ENCODE measurements at regions not wholly inside any gene's neighbourhood (a gene's known extent, or its start where the extent isn't known, plus 50 kb on each side); places are given as distances from the start of the nearest gene placed in this dataset.

DNA sequence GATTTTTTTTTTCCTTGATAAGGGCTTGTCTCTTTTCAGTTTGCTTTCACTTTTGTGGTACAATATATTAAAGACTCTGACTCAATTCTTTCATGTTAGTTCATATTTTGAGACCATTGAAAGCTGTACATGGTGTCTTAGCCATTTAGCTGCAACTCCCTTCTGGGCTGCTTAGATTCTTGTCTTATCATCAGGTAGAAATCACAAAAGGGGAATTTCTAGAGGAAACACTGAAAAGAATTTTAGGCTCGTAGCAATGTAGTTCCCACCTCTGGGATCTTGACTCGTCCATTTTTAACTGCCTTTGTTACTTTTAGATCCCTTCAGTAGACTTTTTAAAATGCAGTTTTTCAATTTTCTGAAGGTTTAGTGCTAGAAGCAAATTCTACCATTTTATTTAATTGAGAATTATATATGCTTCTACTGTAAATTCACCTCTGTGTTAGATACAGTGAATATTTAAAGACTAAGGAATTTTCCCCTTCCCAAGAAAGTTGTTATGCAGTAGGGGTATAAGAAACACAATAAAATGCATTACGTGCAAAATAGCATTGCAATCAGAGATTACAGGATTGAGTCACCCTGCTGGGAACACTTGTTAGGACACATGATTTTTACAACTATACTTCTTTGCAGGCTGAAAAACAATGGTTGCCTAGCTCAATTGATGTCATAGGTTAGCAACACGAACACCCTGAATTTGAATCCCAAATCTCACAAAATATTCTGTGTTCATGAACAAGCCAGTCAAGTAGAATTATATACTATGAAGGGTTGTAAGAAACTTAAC is 772.7 kb downstream of the PDCD6IP start:
- TF ChIP-seq SP1 (CRISPR knock-in tag; conservative IDR thresholded peaks at IDR 0.05) (no peak), CTCF (IDR thresholded peaks at IDR 0.05) (no peak), ETV6 (CRISPR knock-in tag; IDR thresholded peaks at IDR 0.05) (no peak), CREB1 (CRISPR knock-in tag; IDR thresholded peaks at IDR 0.05) (no peak)

Data from WTC11 (cell line).